HG03108 (cell line): ENCODE measurements at regions not wholly inside any gene's neighbourhood (a gene's known extent, or its start where the extent isn't known, plus 50 kb on each side); places are given as distances from the start of the nearest gene placed in this dataset.
"Not testable (repeated sequence)": the region's sequence is repeated elsewhere in the genome, so short reads cannot be mapped to it uniquely, and the experiment has no call there.

Source experiments
- ATAC-seq: cut with Tn5 transposase; IDR thresholded peaks from one replicate; pipeline ENCODE4 v1.9.1; 2021; ENCODE audit warnings: moderate library complexity; ENCODE audit not compliant: unreplicated experiment

GRCh38 chr21:6482616-6483015, 4038.8 kb upstream of the TPTE start:
- ATAC-seq = not testable (repeated sequence)

GRCh38 chr21:6483645-6484044, 4037.7 kb upstream of the TPTE start:
- not testable (repeated sequence) for ATAC-seq

DNA sequence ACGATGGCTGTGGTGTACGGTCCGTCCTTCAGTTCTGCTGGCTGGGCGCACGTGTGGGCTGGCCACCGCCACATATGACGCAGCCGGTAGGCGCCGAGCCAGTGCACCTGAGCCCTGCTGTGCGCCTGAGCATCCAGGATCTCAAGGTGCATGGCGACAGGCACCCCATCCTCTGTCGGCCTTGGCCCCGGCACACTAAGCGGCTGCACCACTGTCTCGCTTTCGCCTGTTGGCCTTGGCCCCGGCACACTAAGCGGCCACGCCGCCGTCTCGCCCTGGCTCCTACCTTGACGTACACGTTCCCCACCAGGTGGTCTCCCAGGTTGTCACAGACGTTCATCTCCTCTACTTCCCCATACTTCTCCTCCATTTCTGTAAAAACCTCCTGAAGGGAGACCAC, 4034.6 kb upstream of the TPTE start:
- ATAC-seq = not testable (repeated sequence)

GRCh38 chr21:6492691-6493090, 4028.7 kb upstream of the TPTE start:
- not testable (repeated sequence) for ATAC-seq

DNA sequence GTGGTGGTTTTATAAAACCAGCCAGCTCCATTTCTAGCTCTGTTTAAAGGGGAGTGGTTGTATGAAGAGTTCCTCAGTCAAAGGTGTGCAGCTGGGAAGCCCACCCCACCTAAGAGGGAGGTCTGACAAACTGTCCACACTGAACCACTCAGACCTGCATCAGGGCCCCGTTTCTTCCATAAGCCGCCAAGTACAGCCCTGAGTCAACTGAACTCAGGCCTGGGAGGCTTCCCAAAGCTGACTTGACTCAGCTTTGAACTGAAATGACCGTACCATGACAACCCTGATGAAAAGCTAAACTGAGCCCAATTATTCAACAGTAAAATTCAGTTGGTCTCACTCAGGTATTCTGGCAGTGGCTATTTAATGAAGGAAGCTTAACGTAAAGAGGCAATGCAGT, 4027.4 kb upstream of the TPTE start:
- not testable (repeated sequence) for ATAC-seq

DNA sequence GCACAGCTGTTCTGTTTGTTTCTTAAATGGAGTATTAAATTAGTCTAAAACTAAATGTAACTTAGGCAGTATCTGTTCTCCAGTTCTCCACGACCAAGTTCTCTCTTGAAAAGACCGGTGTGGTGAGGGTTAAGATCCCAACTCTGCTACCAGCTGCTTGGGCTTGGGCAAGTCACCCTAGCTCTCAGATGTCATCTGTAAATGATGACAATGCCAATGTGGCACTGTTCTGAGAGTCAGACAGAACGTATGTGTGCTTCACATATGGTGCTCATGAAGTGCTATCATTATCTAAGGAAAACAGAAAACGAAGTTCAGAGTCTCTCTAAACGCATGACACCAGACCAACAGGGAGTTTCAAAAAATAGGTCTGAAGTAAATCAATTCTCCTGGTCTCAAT, 4025.0 kb upstream of the TPTE start:
- not testable (repeated sequence) for ATAC-seq

DNA sequence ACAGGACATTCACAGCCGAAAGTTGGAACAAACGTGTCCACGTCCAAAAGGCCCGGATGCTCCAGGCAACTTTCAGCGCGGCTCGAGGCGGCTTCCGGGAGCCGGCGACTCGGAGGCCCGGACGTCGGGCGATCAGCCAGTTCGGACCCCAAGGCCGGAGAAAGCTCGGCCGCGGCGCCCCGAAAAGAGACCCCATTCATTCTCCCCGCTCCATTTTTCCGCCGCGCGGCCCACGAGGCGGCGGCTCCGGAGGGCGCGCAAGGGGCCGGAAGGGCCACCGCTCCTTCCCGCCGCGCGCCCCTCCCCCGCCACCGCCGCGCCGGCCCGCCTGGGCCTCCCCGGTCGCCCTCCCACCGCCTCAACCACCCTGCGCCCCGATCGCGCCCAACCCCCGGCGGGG, 4022.7 kb upstream of the TPTE start:
- not testable (repeated sequence) for ATAC-seq

GRCh38 chr21:6499128-6499826, 4022.1 kb upstream of the TPTE start:
- ATAC-seq = peak; percentile 58

GRCh38 chr21:6499866-6500265, 4021.5 kb upstream of the TPTE start:
- not testable (repeated sequence) for ATAC-seq

- peak; percentile 28 for ATAC-seq
These were observed 4020.7 kb upstream of the TPTE start for GRCh38 chr21:6500681-6501080.

- ATAC-seq = not testable (repeated sequence)
These were observed 4015.1 kb upstream of the TPTE start for GRCh38 chr21:6506167-6506894.

GRCh38 chr21:6507632-6508031, 4013.8 kb upstream of the TPTE start:
- not testable (repeated sequence) for ATAC-seq

- not testable (repeated sequence) for ATAC-seq
These were observed 3999.6 kb upstream of the TPTE start for GRCh38 chr21:6521777-6522176.

GRCh38 chr21:6526213-6526612, 3995.2 kb upstream of the TPTE start:
- ATAC-seq = not testable (repeated sequence)

- ATAC-seq = not testable (repeated sequence)
These were observed 3990.7 kb upstream of the TPTE start for GRCh38 chr21:6530655-6531054.

- ATAC-seq = not testable (repeated sequence)
These were observed 3988.1 kb upstream of the TPTE start for GRCh38 chr21:6533261-6533660.

GRCh38 chr21:6538320-6538719, 3983.1 kb upstream of the TPTE start:
- ATAC-seq = not testable (repeated sequence)

DNA sequence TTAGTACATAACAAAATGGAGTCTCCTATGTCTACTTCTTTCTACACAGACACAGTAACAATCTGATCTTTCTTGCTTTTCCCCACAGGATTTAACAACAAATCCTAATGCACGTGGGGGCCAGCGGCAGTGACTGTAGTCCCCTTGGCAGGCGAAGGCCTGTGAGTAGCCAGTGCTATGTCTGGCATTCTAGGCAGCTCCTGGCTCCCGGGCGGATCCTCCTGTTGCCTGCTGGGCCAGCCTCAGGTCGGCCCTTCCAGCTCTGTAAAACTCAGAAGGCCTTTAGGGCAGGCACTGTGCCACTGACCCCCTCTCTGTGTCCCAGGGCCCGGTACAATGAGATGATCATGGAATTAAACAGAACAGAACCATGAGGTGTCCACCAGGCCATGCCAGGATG, 3981.7 kb upstream of the TPTE start:
- ATAC-seq = not testable (repeated sequence)

DNA sequence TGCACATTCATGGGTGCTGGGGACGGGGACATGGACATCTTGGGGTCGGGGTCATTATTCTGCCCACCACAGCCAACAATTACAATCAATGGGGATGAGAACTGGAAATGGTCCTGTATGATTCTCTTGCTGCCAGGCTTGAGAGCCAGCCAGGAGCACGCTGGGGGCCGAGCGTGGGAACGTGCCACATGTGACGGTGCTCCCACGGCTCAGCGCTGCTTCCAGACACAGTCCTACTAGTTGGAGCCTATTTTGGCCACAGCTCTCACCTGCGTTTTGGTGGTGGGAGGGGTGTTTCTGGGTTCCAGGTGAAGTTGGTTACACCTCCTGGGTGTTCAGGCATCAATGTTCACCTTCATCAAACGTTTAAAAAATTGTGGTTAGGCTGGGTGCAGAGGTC, 3980.3 kb upstream of the TPTE start:
- not testable (repeated sequence) for ATAC-seq

DNA sequence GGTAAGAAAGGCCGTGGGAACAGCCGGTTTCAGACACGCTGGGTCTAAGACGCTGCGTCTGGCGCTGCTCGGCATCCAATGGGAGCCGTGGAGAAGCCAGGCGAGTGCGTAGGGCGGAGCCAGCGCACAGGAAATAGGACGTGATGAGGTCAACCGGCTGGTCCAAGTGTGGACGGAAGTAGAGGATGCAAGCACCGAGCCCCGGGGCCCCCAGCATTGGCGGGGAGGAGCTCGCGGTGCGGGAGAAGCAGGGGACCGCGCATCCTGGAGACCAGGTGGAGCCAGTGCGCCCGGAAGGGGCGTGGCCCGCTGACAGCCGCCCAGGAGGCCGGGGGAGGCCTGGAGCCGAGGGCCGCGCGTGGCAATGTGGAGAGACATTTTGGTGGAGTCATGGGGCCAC, 3976.1 kb upstream of the TPTE start:
- not testable (repeated sequence) for ATAC-seq

- not testable (repeated sequence) for ATAC-seq
These were observed 3970.3 kb upstream of the TPTE start for GRCh38 chr21:6551045-6551444.
